ENCODE measurements at regions not wholly inside any gene's neighbourhood (a gene's known extent, or its start where the extent isn't known, plus 50 kb on each side); places are given as distances from the start of the nearest gene placed in this dataset.
"Not testable (repeated sequence)": the region's sequence is repeated elsewhere in the genome, so short reads cannot be mapped to it uniquely, and the experiment has no call there.

DNA sequence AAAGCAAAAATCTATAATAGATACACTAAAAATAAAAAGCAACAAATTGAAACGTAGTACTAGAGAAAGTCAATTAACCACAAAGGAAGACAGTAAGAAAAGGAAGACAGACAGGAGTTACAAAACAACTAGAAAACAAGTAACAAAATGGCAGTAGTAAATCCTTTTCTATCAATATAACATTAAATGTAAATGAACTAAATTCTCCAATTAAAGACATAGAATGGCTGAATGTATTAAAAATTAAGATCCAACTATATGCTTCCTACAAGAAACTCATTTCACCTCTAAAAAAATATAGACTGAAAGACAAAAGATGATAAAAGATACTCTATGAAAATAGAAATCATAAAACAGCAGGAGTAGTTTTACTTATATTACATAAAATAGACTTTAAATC lies 79.1 kb downstream of the CTH start:
- no peak for DNase-seq (ENCODE audit: low read depth)

GRCh38 chr1:70495370-70495769 lies 84.3 kb downstream of the CTH start:
- no peak for DNase-seq (ENCODE audit: low read depth)

DNA sequence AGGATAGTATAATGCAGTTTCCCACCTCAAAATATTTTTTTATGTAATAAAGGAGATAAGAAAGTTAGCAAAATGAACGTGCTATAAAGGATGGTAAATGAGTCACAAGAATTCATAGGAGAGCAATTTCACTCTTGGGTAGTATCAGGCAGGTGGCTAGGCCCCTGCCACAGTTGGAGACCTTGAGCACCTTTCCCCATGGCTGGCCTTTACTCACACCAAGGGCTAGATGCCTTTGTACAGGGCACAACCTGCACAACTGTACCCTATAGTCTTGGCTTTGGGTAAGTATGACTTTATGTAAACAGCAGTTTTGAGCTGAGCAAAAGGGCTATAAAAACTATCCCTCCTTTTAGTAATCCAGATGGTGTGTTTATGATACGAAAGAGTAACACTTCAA lies 85.1 kb downstream of the CTH start:
- DNase-seq (ENCODE audit: low read depth): no peak

GRCh38 chr1:70497152-70497551 lies 86.1 kb downstream of the CTH start:
- no peak for DNase-seq (ENCODE audit: low read depth)

DNA sequence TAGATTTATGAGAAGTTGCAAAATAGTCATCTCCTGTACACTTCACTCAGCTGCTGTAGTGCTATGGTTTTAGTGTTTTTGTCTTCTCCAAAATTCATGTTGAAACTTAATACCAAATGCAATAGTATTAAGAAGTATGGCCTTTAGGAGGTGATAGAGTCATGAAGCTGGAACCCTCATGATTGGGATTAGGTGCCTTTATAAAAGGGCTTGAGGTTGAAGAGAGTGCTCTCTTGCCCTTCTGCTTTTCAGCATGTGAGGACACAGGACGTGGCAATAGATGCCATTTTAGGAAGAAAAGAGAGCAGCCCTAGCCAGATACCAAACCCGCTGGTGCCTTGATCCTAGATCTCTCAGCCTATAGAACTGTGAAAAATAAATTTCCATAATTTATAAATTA lies 87.6 kb downstream of the CTH start:
- DNase-seq (ENCODE audit: low read depth): no peak

GRCh38 chr1:70499695-70500094 lies 88.6 kb downstream of the CTH start:
- peak; percentile 52 for DNase-seq (ENCODE audit: low read depth)

DNA sequence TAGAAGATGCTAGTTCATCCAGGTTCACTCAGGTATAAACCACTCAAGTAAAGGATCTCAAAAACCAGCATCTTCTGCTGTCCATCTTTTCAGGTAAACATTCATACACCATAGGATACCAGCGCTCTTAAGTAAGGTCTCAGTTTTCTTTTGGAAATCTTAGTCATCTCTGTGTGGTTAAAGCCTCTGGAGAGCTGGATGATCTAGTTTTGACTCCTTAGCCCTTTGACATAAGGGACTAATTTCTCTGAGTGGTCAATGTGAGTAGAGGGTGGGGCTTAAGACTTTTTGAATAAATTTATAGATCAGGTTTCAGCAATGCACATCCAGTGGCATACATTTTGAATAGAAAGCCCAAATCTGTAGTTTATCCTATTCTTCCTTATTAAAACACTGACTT lies 92.3 kb downstream of the CTH start:
- DNase-seq (ENCODE audit: low read depth): peak; percentile 61

- peak; percentile 30 for DNase-seq (ENCODE audit: low read depth)
Observed at GRCh38 chr1:70504176-70504820, 93.2 kb downstream of the CTH start.

DNA sequence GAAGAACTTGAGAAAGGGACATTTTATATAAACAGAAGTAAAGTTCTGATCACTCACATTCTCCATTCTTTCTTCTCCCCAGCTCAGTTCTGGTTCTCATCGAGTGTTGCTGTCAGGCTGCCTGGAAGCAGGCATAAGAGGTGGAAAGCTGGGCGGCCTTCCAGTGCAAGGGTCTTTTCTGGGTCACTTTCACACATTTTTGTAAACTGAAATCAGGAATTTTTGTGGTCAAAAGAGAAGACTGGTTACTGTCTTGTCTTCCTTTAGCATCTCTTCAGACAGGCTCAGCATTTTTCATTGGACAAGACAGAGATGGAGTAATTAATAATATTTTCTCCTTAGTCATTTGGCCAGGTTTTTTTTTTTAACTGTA lies 93.7 kb downstream of the CTH start:
- peak; percentile 54 for DNase-seq (ENCODE audit: low read depth)

- not testable (repeated sequence) for DNase-seq (ENCODE audit: low read depth)
Observed at GRCh38 chr1:70507991-70508390, 96.9 kb downstream of the CTH start.

DNA sequence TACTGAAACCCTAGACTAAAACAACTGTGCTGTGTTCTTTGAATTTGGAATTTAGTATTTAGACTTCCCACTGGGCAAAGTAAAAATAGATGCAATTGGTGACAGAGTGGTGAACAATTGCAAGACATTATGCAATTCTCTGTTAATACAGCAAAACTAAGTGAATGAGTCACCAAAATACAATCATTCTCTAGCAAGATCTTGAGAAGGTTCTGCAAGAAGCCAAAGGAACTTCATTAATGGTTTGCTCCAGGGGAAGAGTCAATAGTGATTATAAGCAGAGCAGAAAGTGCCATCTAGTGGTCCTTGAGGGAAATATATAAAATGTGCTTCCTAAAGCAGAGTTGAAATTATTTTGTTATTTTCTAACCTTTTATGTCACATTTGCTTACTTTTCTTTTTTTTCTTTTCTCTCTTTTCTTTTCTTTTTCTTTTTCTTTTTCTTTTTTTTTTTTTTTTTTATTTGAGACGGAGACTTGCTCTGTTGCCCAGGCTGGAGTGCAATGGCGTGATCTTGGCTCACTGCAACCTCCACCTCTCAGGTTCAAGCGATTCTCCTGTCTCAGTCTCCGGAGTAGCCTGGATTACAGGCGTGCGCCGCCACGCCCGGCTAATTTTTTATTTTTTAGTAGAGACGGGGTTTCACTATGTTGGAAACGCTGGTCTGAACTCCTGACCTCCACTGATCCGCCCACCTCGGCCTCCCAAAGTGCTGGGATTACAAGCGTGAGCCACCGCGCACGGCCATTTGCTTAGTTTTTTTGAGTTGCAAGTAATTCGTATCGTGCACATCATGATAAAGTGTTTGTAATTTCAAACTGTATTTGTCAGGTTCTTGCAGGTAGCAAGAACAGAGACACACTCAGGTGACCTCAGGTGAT lies 99.2 kb downstream of the CTH start:
- DNase-seq (ENCODE audit: low read depth): peak; percentile 98

DNA sequence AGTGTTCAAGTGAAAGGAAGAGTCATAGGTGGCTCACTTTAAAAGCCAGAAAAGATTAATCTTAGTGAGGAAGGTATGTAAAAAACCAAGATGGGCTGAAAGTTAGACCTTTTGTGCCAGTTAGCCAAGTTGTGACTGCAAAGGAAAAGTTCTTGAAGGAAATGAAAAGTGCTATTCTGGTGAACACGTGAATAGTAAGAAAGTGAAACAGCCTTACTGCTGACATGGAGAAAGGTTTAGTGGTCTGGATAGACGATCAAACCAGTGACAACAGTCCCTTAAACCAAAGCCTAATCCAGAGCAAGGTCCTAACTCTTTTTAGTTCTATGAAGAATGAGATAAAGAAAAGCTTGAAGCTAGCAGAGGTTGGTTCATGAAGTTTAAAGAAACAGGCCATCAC lies 106.4 kb downstream of the CTH start:
- no peak for DNase-seq (ENCODE audit: low read depth)

- no peak for DNase-seq (ENCODE audit: low read depth)
Observed at GRCh38 chr1:70518106-70518505, 107.0 kb downstream of the CTH start.

- peak; percentile 46 for DNase-seq (ENCODE audit: low read depth)
Observed at GRCh38 chr1:70528590-70529333, 117.7 kb downstream of the CTH start.

DNA sequence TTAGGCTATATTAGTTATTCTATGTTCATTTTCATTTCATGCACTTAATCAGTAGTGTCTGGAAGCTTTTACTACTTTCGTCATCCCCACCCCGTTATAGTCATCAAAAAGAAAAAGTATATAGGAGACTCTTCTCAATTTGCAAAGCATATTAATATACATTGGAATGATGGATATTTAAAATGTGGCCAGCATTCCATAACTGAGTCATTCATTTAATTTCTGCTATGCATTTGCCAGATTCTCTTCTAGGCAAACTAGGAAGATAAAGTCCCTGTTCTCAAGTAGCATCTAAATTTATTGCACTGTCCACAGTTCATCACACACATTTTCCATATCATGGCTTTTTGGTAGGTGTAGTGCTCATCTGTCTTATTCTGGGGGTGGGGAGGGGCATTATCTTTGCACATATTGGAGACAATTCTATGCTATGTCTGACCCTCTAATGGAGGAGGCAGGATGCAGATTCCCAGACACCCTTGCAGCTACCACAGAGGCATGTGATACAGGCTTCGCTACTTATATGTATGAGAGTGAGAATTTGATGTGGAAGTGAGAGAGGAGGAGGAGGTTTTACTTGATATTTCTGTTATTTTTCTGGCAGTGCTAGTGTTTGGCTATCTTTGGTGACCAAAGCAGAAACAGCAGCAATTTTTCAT lies 125.8 kb downstream of the CTH start:
- DNase-seq (ENCODE audit: low read depth): peak; percentile 3

- DNase-seq (ENCODE audit: low read depth): no peak
Observed at GRCh38 chr1:70537788-70538187, 126.7 kb downstream of the CTH start.

GRCh38 chr1:70542030-70542429 lies 131.0 kb downstream of the CTH start:
- DNase-seq (ENCODE audit: low read depth): no peak

GRCh38 chr1:70542856-70543255 lies 131.8 kb downstream of the CTH start:
- DNase-seq (ENCODE audit: low read depth): no peak

DNA sequence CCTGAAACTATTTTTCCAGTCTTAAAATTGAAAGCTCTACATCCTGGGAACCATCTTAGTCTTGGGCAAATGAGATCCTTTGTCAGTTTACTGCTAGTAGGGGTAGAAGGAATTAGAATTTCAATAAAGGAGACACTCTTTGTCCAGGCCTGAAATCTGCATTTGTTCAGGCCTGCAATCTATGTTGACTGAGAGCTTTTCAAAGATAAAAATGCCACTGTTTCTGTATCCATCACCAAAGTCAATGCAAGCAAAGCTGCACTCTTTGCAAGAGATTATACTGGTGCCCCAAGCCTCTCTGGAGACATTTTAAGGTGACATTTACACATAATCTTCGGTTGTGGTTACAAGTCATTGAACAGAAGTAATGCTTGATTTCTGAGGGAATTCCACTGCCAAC lies 135.7 kb downstream of the CTH start:
- no peak for DNase-seq (ENCODE audit: low read depth)

GRCh38 chr1:70552662-70553566 lies 141.8 kb downstream of the CTH start:
- DNase-seq (ENCODE audit: low read depth): no peak

- no peak for DNase-seq (ENCODE audit: low read depth)
Observed at GRCh38 chr1:70553567-70553956, 142.5 kb downstream of the CTH start.
